A673 (cell line): ENCODE measurements at regions not wholly inside any gene's neighbourhood (a gene's known extent, or its start where the extent isn't known, plus 50 kb on each side); places are given as distances from the start of the nearest gene placed in this dataset.

Experiments used
- CTCF ChIP-seq: fragments of 300-800, 200-600 bp; sonication (generic); conservative IDR thresholded peaks from 2 replicates; pipeline ENCODE4 v1.5.1; 2017; ENCODE audit warnings: low read depth, mild to moderate bottlenecking, antibody characterized with exemption, low read length, moderate library complexity, mixed read lengths
- EZH2 ChIP-seq: fragments of 200-600 bp; sonication (generic); IDR thresholded peaks from 2 replicates; pipeline ENCODE4 v1.6.1; 2017; ENCODE audit warnings: borderline replicate concordance, low read depth, mild to moderate bottlenecking, mixed read lengths, antibody characterized with exemption, low read length; ENCODE audit not compliant: poor library complexity, severe bottlenecking

- TF ChIP-seq CTCF (no peak), EZH2 (no peak)
Measured at GRCh38 chr4:10285028-10285427, 168.4 kb upstream of the WDR1 start.
